Esophagus squamous epithelium (tissue), 5 donors: ENCODE measurements at regions not wholly inside any gene's neighbourhood (a gene's known extent, or its start where the extent isn't known, plus 50 kb on each side); places are given as distances from the start of the nearest gene placed in this dataset.
A peak's percentile ranks its signal among the peaks of the same experiment; 100 is the strongest.

Source experiments
- DNase-seq: peaks from one replicate; lab custom pipeline; 2025; lab: John Stamatoyannopoulos, UW
- H3K27ac ChIP-seq, 4 donors: fragments of 200-600 bp; sonication (generic); one replicate each; pipeline ENCODE4 v1.5.1; 2016 to 2019; ENCODE audit warnings: mild to moderate bottlenecking in 1 of 4
- H3K27me3 ChIP-seq, 4 donors: fragments of 200-600 bp; sonication (generic); 1 replicate in 3 of 4; 2 replicates in 1 of 4; pipeline versions ENCODE4 v1.5.1 to v1.6.0; 2017 to 2021; ENCODE audit warnings: antibody characterized with exemption in 1 of 4
- H3K36me3 ChIP-seq, 3 donors: fragments of 200-600 bp; sonication (generic); one replicate each; pipeline ENCODE4 v1.5.1; 2016 to 2019
- H3K4me1 ChIP-seq, 3 donors: fragments of 200-600 bp; sonication (generic); one replicate each; pipeline ENCODE4 v1.5.1; 2017 to 2019
- H3K4me3 ChIP-seq, 4 donors: fragments of 200-600 bp; sonication (generic); 1 replicate in 3 of 4; 2 replicates in 1 of 4; pipeline ENCODE4 v1.5.1; 2016 to 2019; ENCODE audit warnings: mild to moderate bottlenecking in 2 of 4, moderate library complexity in 1 of 4
- H3K9me3 ChIP-seq, 3 donors: fragments of 200-600 bp; sonication (generic); one replicate each; pipeline ENCODE4 v1.5.1; 2016 to 2019
- CTCF ChIP-seq, 6 experiments: fragments of 450-650 bp in 4 of 6; fragments of 200-600 bp in 2 of 6; sonication (generic) in 2 of 6; IDR thresholded peaks; one replicate each; pipeline ENCODE4 v1.5.1; 2016 to 2019; ENCODE audit warnings: antibody characterized with exemption in 6 of 6, mild to moderate bottlenecking in 4 of 6, moderate library complexity in 4 of 6
- POLR2A ChIP-seq, 4 donors: fragments of 450-650 bp; IDR thresholded peaks; one replicate each; pipeline ENCODE4 v1.6.1; 2017; ENCODE audit warnings: antibody characterized with exemption in 4 of 4, mild to moderate bottlenecking in 4 of 4, moderate library complexity in 3 of 4
- WGBS, 2 donors: methylation state at CpG; one replicate each; pipeline ENCODE4 v1.1.5; 2018; 5-methylcytosine and 5-hydroxymethylcytosine counted together
- intact Hi-C: fragments of 100-400 bp; cut with DNase I; formaldehyde crosslinking; loops from one replicate; pipeline ENCODE4 v1.15.0; 2022
- donor health status: DM: yes; HTN: yes; CAD: no.

DNA sequence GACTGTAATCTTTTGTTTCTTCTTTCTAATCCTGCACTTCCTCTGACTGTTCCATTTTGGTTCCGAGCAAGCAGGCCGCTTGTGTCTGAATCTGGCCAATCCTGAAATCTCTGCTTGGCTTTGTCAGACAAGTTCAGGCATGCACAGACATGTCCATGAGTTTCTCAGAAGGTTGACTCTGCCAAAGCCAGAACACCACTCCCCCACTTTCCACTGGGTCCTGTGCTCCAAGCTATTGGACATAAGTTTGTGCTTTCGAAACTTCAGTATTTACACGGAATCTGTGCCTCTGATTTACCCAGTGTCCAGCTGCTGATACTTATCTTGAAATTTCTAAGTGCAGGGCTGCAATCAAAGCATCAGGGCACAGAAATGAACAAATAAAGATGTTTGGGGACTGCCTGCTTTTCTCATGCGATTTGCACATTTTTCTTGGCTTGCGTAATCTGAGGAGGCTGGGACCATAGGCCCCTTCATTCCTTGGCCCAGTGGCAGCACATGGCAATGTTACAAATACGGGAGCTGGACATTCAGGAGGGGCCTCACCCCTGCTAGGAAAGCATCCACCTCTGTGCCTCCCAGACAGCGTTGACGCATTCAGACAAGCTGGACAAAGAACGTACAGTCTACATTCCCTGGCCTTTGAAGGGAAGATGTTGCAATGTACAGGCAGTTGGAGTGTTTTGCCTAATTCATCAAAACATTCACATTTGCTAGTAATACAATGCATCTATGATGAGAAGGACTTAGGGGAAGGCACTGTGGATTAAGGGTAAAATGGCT, 209.2 kb upstream of the PAPPA start:
- WGBS, 2 donors: 43 to 64% methylated on average over 8 to 10 of the region's 10 CpGs
- intact Hi-C loops: no loop called here
- H3K4me1 ChIP-seq: peaks cover 0 to 34% (median 9%) of the 10 kb centered on the region in 3 donors
- no peaks in the 10 kb centered on the region for H3K9me3 ChIP-seq
- no peaks in the 10 kb centered on the region for H3K27me3 ChIP-seq
- DNase-seq: peak; percentile 3
- no peaks in the 10 kb centered on the region for H3K36me3 ChIP-seq
- H3K4me3 ChIP-seq: no peak overlapping the region
- H3K27ac ChIP-seq: peak overlapping the region in 3 of 4 donors; percentile 44 to 73 (median 69)
- no peak for TF ChIP-seq CTCF (IDR thresholded peaks at IDR 0.05)
- no peak for TF ChIP-seq POLR2A (IDR thresholded peaks at IDR 0.05)

DNA sequence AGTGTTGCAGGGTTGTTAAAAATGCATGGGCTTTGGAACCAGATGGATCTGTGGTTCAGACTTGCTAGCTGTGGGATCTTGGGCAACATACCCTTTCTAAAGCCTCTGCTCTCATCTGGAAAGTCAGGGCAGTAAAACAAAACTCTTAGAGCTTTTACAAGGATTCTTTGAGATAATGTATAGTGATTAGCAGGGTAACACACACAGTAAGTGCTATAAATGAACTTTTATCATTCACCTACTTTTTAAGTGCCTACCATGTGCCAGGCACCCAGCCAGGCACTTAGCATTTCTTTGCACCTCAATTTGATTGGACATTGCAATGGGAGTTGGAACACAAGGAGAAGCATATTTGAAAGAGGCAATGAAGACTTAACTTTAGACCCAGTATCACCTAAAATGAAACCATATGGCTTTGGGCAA, 208.6 kb upstream of the PAPPA start:
- Histone ChIP-seq H3K27ac (peak overlapping the region in 3 of 4 donors; percentile 19 to 73 (median 69)), H3K36me3 (no peaks in the 10 kb centered on the region), H3K27me3 (no peaks in the 10 kb centered on the region), H3K4me1 (peaks cover 0 to 34% (median 9%) of the 10 kb centered on the region in 3 donors), H3K9me3 (no peaks in the 10 kb centered on the region), H3K4me3 (no peak overlapping the region)
- TF ChIP-seq POLR2A (IDR thresholded peaks at IDR 0.05) (no peak), CTCF (IDR thresholded peaks at IDR 0.05) (no peak)
- intact Hi-C loops: no loop called here
- DNase-seq: no peak

- no peak for DNase-seq
- WGBS, 2 donors: 57 to 61% methylated on average over 2 of the region's 2 CpGs
- Histone ChIP-seq H3K27me3 (peaks cover 0 to under 1% (median 0%) of the 10 kb centered on the region in 4 donors), H3K4me3 (no peak overlapping the region), H3K4me1 (peaks cover 0 to 34% (median 9%) of the 10 kb centered on the region in 3 donors), H3K27ac (no peak overlapping the region), H3K9me3 (no peaks in the 10 kb centered on the region), H3K36me3 (no peaks in the 10 kb centered on the region)
- intact Hi-C loops: no loop called here
- TF ChIP-seq POLR2A (IDR thresholded peaks at IDR 0.05) (no peak), CTCF (IDR thresholded peaks at IDR 0.05) (no peak)
Measured at GRCh38 chr9:115946530-115946929, 207.1 kb upstream of the PAPPA start.

GRCh38 chr9:115951977-115952376, 201.6 kb upstream of the PAPPA start:
- DNase-seq: no peak
- Histone ChIP-seq H3K27ac (no peak overlapping the region), H3K27me3 (peaks cover 0 to 2% (median 0%) of the 10 kb centered on the region in 4 donors), H3K36me3 (no peaks in the 10 kb centered on the region), H3K9me3 (no peaks in the 10 kb centered on the region), H3K4me1 (no peaks in the 10 kb centered on the region), H3K4me3 (no peak overlapping the region)
- WGBS, 2 donors: 58 to 82% methylated on average over 4 of the region's 4 CpGs
- no peak for TF ChIP-seq POLR2A (IDR thresholded peaks at IDR 0.05)
- no peak for TF ChIP-seq CTCF (IDR thresholded peaks at IDR 0.05)
- intact Hi-C loops: no loop called here

DNA sequence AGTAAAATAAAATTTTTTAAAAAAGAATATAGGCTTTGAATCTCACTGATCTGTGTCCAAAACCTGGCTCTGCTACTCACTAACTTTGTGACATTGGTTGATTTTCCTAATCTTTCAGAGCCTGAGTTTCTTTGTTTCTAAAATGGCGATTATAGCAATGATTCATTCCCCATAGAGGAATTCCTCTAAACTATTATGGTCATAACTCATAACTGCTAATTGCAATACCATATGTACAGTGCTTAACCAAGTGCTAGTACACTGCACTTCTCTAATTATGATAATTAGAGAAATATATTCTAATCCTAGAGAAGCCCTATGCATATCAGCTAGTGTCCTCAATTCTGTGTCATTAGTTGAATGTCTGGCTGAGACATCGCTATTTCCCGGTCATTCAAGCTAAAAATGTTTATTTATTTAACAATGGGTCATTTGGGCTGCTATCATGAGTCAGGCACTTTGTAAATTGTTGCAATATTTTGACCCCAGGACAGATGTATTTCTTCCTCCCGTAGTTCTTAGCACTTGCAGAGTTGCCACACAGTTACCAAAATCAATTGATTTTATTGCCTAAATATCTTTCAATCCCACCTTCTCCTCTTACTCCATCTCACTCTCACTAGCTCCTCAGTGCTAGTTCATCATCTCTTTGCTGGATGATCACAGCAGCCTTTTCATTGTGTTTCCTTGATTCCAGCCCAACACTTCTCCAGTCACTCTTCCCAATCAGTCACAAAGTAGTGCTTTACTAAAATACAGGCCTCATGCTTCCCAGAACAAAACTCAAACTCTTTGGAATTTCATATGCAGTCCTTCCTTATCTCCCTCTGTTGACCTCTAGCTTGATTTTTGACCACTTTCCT, 200.9 kb upstream of the PAPPA start:
- Histone ChIP-seq H3K4me3 (no peak overlapping the region), H3K27ac (peak overlapping the region in 1 of 4 donors; percentile 14), H3K4me1 (no peaks in the 10 kb centered on the region), H3K27me3 (peaks cover 0 to 2% (median 0%) of the 10 kb centered on the region in 4 donors), H3K36me3 (no peaks in the 10 kb centered on the region), H3K9me3 (no peaks in the 10 kb centered on the region)
- intact Hi-C loops: no loop called here
- no peak for TF ChIP-seq CTCF (IDR thresholded peaks at IDR 0.05)
- no peak for TF ChIP-seq POLR2A (IDR thresholded peaks at IDR 0.05)
- 50 to 69% methylated on average over 4 of the region's 4 CpGs for WGBS, 2 donors
- DNase-seq: no peak
